ENCODE measurements at regions not wholly inside any gene's neighbourhood (a gene's known extent, or its start where the extent isn't known, plus 50 kb on each side); places are given as distances from the start of the nearest gene placed in this dataset.
"Not testable (repeated sequence)": the region's sequence is repeated elsewhere in the genome, so short reads cannot be mapped to it uniquely, and the experiment has no call there.

DNA sequence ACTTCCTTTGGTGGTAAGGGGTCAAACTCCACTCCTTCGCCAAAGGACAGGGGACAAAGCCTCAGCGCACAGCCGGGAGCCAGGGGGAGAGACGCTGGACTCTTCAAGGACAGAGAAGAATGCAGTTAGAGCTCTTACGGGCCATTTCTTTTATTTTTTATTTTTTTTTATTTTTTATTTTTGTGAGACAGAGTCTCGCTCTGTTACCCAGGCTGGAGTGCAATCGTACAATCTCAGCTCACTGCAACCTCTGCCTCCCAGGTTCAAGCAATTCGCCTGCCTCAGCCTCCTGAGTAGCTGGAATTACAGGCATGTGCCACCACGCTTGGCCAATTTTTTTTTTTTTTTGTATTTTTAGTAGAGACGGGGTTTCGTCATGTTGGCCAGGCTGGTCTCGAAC is 93.2 kb upstream of the RPH3AL start, which contains the start of gene RFLNB:
Gene RFLNB (minus strand): TSS at position 101 of the 400 bp plus-strand sequence.
- H3K4me1 Mint-ChIP-seq (ENCODE audit: low read depth); H3K27me3 Mint-ChIP-seq (ENCODE audit: insufficient read depth); H3K4me3 Mint-ChIP-seq; H3K9me3 Mint-ChIP-seq; DNase-seq; H3K27ac Mint-ChIP-seq: not testable (repeated sequence)
- H3K36me3 Mint-ChIP-seq (ENCODE audit: low read depth): peaks cover 12% of the 10 kb centered on the region; the same call in 1 of the 2 replicates

DNA sequence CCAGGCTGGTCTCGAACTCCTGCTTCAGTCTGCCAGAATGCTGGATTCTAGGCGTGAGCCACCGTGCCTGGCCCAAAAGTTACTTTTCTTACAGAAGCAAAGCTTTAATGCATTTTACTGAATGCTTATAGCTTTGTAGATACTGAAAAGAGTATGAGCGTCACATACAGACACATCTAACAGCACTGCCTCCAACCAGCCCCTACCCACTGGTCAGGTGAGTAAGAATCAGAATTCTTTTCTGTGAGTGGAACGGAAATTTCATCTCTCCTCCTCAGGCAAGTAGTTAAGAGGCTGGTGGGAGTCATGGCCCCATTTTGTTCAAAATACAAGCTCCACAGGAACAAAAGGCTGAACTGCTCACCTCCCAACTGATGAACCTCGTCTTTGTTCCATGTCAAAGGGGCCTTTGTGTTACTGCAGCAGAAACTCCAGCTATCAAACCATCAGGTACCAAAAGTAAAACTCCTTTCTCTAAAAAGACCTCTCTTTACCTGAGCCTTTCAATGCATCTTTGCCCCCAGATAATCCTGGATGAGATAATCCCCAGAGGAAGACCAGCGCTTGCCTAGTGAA is 92.4 kb upstream of the RPH3AL start:
- no peaks in the 10 kb centered on the region for H3K27me3 Mint-ChIP-seq (ENCODE audit: insufficient read depth)
- TF ChIP-seq, protein P1, sequence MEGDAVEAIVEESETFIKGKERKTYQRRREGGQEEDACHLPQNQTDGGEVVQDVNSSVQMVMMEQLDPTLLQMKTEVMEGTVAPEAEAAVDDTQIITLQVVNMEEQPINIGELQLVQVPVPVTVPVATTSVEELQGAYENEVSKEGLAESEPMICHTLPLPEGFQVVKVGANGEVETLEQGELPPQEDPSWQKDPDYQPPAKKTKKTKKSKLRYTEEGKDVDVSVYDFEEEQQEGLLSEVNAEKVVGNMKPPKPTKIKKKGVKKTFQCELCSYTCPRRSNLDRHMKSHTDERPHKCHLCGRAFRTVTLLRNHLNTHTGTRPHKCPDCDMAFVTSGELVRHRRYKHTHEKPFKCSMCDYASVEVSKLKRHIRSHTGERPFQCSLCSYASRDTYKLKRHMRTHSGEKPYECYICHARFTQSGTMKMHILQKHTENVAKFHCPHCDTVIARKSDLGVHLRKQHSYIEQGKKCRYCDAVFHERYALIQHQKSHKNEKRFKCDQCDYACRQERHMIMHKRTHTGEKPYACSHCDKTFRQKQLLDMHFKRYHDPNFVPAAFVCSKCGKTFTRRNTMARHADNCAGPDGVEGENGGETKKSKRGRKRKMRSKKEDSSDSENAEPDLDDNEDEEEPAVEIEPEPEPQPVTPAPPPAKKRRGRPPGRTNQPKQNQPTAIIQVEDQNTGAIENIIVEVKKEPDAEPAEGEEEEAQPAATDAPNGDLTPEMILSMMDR (IDR thresholded peaks at IDR 0.05): no peak
- no peaks in the 10 kb centered on the region for H3K4me1 Mint-ChIP-seq (ENCODE audit: low read depth)
- H3K4me3 Mint-ChIP-seq: no peak overlapping the region
- DNase-seq: no peak
- H3K36me3 Mint-ChIP-seq (ENCODE audit: low read depth): peaks cover 19% of the 10 kb centered on the region
- H3K9me3 Mint-ChIP-seq: no peaks in the 10 kb centered on the region
- no peak overlapping the region for H3K27ac Mint-ChIP-seq

DNA sequence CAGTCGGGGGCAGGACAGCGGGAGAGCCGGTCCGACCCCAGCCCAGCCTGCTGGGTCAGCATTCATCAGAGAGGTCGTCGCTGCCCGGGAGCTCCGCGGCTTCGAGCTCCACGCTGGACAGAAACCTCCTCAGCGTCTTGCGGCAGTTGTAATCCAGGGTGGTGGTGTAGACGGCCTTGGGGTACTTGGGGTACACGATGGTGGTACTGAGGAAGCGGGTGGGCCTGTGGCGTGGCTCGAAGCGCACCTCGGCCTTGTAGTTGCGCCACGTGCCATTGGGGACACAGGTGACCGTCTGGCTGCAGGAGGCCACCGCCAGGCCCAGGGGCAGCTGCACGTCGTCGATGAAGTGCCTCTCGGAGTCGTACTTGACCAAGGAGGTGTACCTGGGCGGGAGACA is 90.5 kb upstream of the RPH3AL start:
- H3K4me1 Mint-ChIP-seq (ENCODE audit: low read depth): no peaks in the 10 kb centered on the region
- no peak overlapping the region for H3K27ac Mint-ChIP-seq
- no peak for DNase-seq
- H3K27me3 Mint-ChIP-seq (ENCODE audit: insufficient read depth): no peaks in the 10 kb centered on the region
- TF ChIP-seq, protein P1 (IDR thresholded peaks at IDR 0.05): no peak
- H3K4me3 Mint-ChIP-seq: no peak overlapping the region
- H3K9me3 Mint-ChIP-seq: peaks cover 2% of the 10 kb centered on the region; the same call in 1 of the 2 replicates
- peaks cover 34% of the 10 kb centered on the region for H3K36me3 Mint-ChIP-seq (ENCODE audit: low read depth)

DNA sequence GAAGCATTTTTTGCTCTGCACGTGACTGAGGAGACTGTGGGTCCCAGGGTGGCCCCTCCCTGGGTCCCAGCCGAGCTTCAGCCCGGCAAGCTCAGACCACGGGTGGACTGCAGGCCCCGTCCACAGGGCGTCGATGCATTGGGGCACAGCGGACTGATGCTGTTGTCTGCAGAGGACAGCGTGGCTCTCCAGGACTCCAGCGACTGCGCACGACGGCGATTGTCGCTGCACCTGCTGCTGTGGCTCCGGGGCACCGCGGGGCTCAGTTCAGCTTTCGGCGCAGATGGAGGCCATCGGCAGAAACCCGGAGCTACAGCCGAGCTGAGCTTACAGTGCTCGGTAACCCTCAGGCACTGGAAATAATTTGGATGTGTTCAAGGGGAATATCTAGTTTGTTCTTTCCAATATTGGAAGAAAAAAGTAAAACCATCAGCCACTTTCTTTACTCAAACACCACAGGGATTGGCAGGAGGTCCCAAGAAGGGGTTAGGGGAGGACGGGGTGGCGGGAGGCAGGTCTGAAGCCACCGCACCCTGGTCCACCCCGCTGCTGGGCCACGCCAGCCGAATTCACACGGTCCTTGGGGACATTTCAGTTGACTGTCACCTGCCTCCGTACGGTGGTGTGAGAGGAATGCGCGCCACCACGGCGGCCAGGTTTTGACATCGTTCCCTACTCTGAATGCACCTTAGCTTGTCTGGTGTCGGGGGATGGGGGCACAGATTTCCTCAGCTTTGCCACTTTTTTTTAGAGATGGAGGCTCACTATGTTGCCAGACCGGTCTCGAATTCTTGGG is 88.7 kb upstream of the RPH3AL start:
- peaks cover 5% of the 10 kb centered on the region; the same call in 1 of the 2 replicates for H3K9me3 Mint-ChIP-seq
- DNase-seq: no peak
- H3K4me1 Mint-ChIP-seq (ENCODE audit: low read depth): no peaks in the 10 kb centered on the region
- peaks cover 40% of the 10 kb centered on the region for H3K36me3 Mint-ChIP-seq (ENCODE audit: low read depth)
- TF ChIP-seq, protein P1 (IDR thresholded peaks at IDR 0.05): no peak
- H3K27me3 Mint-ChIP-seq (ENCODE audit: insufficient read depth): no peaks in the 10 kb centered on the region
- no peak overlapping the region for H3K27ac Mint-ChIP-seq
- H3K4me3 Mint-ChIP-seq: no peak overlapping the region

DNA sequence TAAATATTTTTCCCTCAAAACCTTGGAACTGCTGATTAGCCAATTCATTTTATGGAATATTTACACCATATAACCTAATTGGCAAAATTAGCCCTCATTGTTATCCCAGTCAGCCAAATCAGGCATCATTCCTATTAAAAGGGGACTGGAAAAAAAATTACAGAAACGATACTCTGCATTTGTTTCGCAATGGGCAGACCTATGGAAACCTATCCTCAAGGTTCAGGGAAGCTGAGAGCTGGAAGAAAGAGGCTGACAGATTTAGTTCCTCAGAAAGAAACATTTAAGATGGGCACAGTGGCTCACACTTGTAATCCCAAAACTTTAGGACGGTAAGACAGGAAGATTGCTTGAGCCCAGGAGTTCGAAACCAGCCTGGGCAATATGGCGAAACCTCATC is 85.6 kb upstream of the RPH3AL start:
- H3K36me3 Mint-ChIP-seq (ENCODE audit: low read depth): peaks cover 49% of the 10 kb centered on the region
- no peak overlapping the region for H3K27ac Mint-ChIP-seq
- H3K4me1 Mint-ChIP-seq (ENCODE audit: low read depth): no peaks in the 10 kb centered on the region
- no peak for DNase-seq
- peaks cover 16% of the 10 kb centered on the region for H3K9me3 Mint-ChIP-seq
- TF ChIP-seq, protein P1 (IDR thresholded peaks at IDR 0.05): no peak
- no peak overlapping the region for H3K4me3 Mint-ChIP-seq
- no peaks in the 10 kb centered on the region for H3K27me3 Mint-ChIP-seq (ENCODE audit: insufficient read depth)

DNA sequence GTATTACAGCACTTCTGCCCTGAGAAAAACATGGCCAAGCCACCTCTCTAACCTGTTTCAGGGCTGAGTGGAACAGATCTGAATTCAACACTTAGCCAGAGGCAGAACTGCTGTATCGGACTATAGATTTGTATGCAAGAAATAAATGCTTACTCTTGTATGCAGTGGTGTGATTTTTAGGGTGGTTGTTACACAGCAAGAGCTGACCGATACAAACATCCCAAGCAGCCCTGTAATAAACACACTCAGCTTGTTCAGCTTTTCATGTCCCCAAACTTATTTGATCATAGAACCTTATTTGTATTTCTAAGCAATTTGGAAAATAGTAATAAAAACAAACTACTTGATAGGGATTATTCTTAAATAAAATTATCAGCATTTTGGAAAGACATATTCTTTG is 84.9 kb upstream of the RPH3AL start:
- H3K9me3 Mint-ChIP-seq: peaks cover 16% of the 10 kb centered on the region
- no peak overlapping the region for H3K4me3 Mint-ChIP-seq
- peaks cover 45% of the 10 kb centered on the region for H3K36me3 Mint-ChIP-seq (ENCODE audit: low read depth)
- H3K4me1 Mint-ChIP-seq (ENCODE audit: low read depth): no peaks in the 10 kb centered on the region
- H3K27me3 Mint-ChIP-seq (ENCODE audit: insufficient read depth): no peaks in the 10 kb centered on the region
- no peak for DNase-seq
- no peak overlapping the region for H3K27ac Mint-ChIP-seq
- TF ChIP-seq, protein P1 (IDR thresholded peaks at IDR 0.05): no peak

Measured in HFFc6 (cell line).